OCI-LY1 (cell line): ENCODE measurements at regions not wholly inside any gene's neighbourhood (a gene's known extent, or its start where the extent isn't known, plus 50 kb on each side); places are given as distances from the start of the nearest gene placed in this dataset.
"Not testable (repeated sequence)": the region's sequence is repeated elsewhere in the genome, so short reads cannot be mapped to it uniquely, and the experiment has no call there.

ENCODE experiments used
- H2AFZ ChIP-seq: fragments of 200-600 bp; sonication (generic), shearing (Covaris generic); 2 replicates; pipeline ENCODE4 v1.6.0; 2014; ENCODE audit warnings: antibody characterized with exemption, mild to moderate bottlenecking, low read length
- H3F3A ChIP-seq: fragments of 200-600 bp; sonication (generic), shearing (Covaris generic); 2 replicates; pipeline ENCODE4 v1.6.0; 2014; ENCODE audit warnings: mild to moderate bottlenecking, antibody characterized with exemption, low read length, moderate library complexity; ENCODE audit not compliant: insufficient read depth
- H3K27ac ChIP-seq: fragments of 200-600 bp; sonication (generic); 2 replicates; pipeline ENCODE4 v1.5.1; 2014; ENCODE audit warnings: low read length, mixed run types, mild to moderate bottlenecking, low read depth; ENCODE audit not compliant: poor library complexity, severe bottlenecking
- H3K27me3 ChIP-seq: fragments of 200-600 bp; sonication (generic); 2 replicates; pipeline ENCODE4 v1.6.0; 2014; ENCODE audit warnings: antibody characterized with exemption, mild to moderate bottlenecking, low read length, moderate library complexity; ENCODE audit not compliant: insufficient read depth
- H3K36me3 ChIP-seq: fragments of 200-600 bp; sonication (generic); 2 replicates; pipeline ENCODE4 v1.6.1; 2014; ENCODE audit warnings: mild to moderate bottlenecking, antibody characterized with exemption, low read length, moderate library complexity, mixed read lengths; ENCODE audit not compliant: insufficient read depth
- H3K4me1 ChIP-seq: fragments of 200-600 bp; sonication (generic); 2 replicates; pipeline ENCODE4 v1.5.1; 2014; ENCODE audit warnings: mild to moderate bottlenecking, low read length, moderate library complexity; ENCODE audit not compliant: insufficient read depth, severe bottlenecking
- H3K4me2 ChIP-seq: fragments of 200-600 bp; sonication (generic), shearing (Covaris generic); 2 replicates; pipeline ENCODE4 v1.6.1; 2014; ENCODE audit warnings: low read length
- H3K4me3 ChIP-seq: fragments of 200-600 bp; sonication (generic); 2 replicates; pipeline ENCODE4 v1.5.1; 2014; ENCODE audit warnings: low read length, low read depth, mild to moderate bottlenecking, mixed read lengths; ENCODE audit not compliant: poor library complexity, severe bottlenecking
- H3K79me2 ChIP-seq: fragments of 200-600 bp; shearing (Covaris generic); 2 replicates; pipeline ENCODE4 v1.6.1; 2016; ENCODE audit warnings: mixed run types, low read length, mixed read lengths; ENCODE audit not compliant: insufficient read depth
- H3K9ac ChIP-seq: fragments of 200-600 bp; sonication (generic), shearing (Covaris generic); 2 replicates; pipeline ENCODE4 v1.6.1; 2014; ENCODE audit warnings: mild to moderate bottlenecking, low read length, mixed read lengths
- H3K9me2 ChIP-seq: fragments of 200-600 bp; sonication (generic), shearing (Covaris generic); 2 replicates; pipeline ENCODE4 v1.6.1; 2014; ENCODE audit warnings: low read depth, mild to moderate bottlenecking, low read length, mixed read lengths
- H3K9me3 ChIP-seq: fragments of 200-600 bp; shearing (Covaris generic); 2 replicates; pipeline ENCODE4 v1.6.1; 2014; ENCODE audit warnings: low read length, mixed read lengths
- H4K20me1 ChIP-seq: fragments of 200-600 bp; sonication (generic), shearing (Covaris generic); 2 replicates; pipeline ENCODE4 v1.6.0; 2016; ENCODE audit warnings: mild to moderate bottlenecking, low read length; ENCODE audit not compliant: insufficient read depth
- CTCF ChIP-seq: fragments of 200-600 bp; sonication (generic), shearing (Covaris generic); IDR thresholded peaks from 2 replicates; pipeline ENCODE4 v1.5.1; 2017; ENCODE audit warnings: mild to moderate bottlenecking, antibody characterized with exemption, low read length, moderate library complexity, mixed read lengths
- EZH2 ChIP-seq: fragments of 200-600 bp; sonication (generic), shearing (Covaris generic); IDR thresholded peaks from 2 replicates; pipeline ENCODE4 v1.8.0; 2017; ENCODE audit warnings: borderline replicate concordance, mixed run types, mild to moderate bottlenecking, antibody characterized with exemption, low read length, moderate library complexity, mixed read lengths

- Histone ChIP-seq H3K27ac (no peak overlapping the region), H3K4me3 (no peak overlapping the region), H3K79me2 (no peaks in the 10 kb centered on the region), H2AFZ (no peak overlapping the region), H3K4me1 (no peaks in the 10 kb centered on the region), H4K20me1 (no peaks in the 10 kb centered on the region), H3F3A (no peaks in the 10 kb centered on the region), H3K9me2 (no peaks in the 10 kb centered on the region), H3K27me3 (no peaks in the 10 kb centered on the region), H3K36me3 (no peaks in the 10 kb centered on the region), H3K9me3 (no peaks in the 10 kb centered on the region), H3K9ac (no peak overlapping the region), H3K4me2 (no peak overlapping the region)
- no peak for TF ChIP-seq CTCF
- no peak for TF ChIP-seq EZH2
These were observed 327.2 kb upstream of the KCND2 start for GRCh38 chr7:119945822-119946221.

- no peaks in the 10 kb centered on the region for H4K20me1 ChIP-seq
- H3K9me3 ChIP-seq = no peaks in the 10 kb centered on the region
- no peak overlapping the region for H3K27ac ChIP-seq
- no peaks in the 10 kb centered on the region for H3K36me3 ChIP-seq
- no peak overlapping the region for H2AFZ ChIP-seq
- no peaks in the 10 kb centered on the region for H3K27me3 ChIP-seq
- TF ChIP-seq EZH2 (no peak), CTCF (no peak)
- no peaks in the 10 kb centered on the region for H3K4me1 ChIP-seq
- H3K9me2 ChIP-seq = no peaks in the 10 kb centered on the region
- no peak overlapping the region for H3K4me3 ChIP-seq
- no peak overlapping the region for H3K9ac ChIP-seq
- no peak overlapping the region for H3K4me2 ChIP-seq
- H3F3A ChIP-seq = no peaks in the 10 kb centered on the region
- H3K79me2 ChIP-seq = no peaks in the 10 kb centered on the region
These were observed 323.9 kb upstream of the KCND2 start for GRCh38 chr7:119949053-119949452.

- H3K4me2 ChIP-seq, H2AFZ ChIP-seq, H3K9ac ChIP-seq, H3K4me1 ChIP-seq, H3F3A ChIP-seq, H3K27ac ChIP-seq, H3K27me3 ChIP-seq, H3K4me3 ChIP-seq, H3K79me2 ChIP-seq, H4K20me1 ChIP-seq, H3K9me3 ChIP-seq, H3K36me3 ChIP-seq, H3K9me2 ChIP-seq: not testable (repeated sequence)
These were observed 322.5 kb upstream of the KCND2 start for GRCh38 chr7:119950390-119951041.

- not testable (repeated sequence) for H3K9me2 ChIP-seq, H3K79me2 ChIP-seq, H4K20me1 ChIP-seq, H3K9me3 ChIP-seq, H3F3A ChIP-seq, H3K4me3 ChIP-seq, H3K27me3 ChIP-seq, H2AFZ ChIP-seq, H3K4me1 ChIP-seq, H3K4me2 ChIP-seq, H3K36me3 ChIP-seq, H3K9ac ChIP-seq, H3K27ac ChIP-seq
These were observed 321.4 kb upstream of the KCND2 start for GRCh38 chr7:119951614-119952013.
